Heart left ventricle (tissue), 13 donors: ENCODE measurements at regions not wholly inside any gene's neighbourhood (a gene's known extent, or its start where the extent isn't known, plus 50 kb on each side); places are given as distances from the start of the nearest gene placed in this dataset.

Experiments used
- CTCF ChIP-seq, 12 donors: fragments of 200-600 bp; sonication (generic) in 4 of 12; IDR thresholded peaks; one replicate each; pipeline versions ENCODE4 v1.5.0 to v1.8.0; 2018 to 2022; ENCODE audit warnings: antibody characterized with exemption in 12 of 12, mild to moderate bottlenecking in 5 of 12
- POLR2A ChIP-seq, 2 donors: fragments of 450-650 bp; IDR thresholded peaks; one replicate each; pipeline ENCODE4 v1.6.1; 2017; ENCODE audit warnings: antibody characterized with exemption in 2 of 2, mild to moderate bottlenecking in 2 of 2, moderate library complexity in 2 of 2
- donor health status: ischemic (EF 13 %, LVEDD 7.1; RV severe dilation, severe dysfunction).
- donor health status: DM: no; HTN: yes; CAD: no.
- donor health status: DM: no; HTN: no; CAD: no.
- donor health status: ischemic (EF 25% LVEDD 6.9; RV normal size, moderate dysfunction).
- donor health status: ischemic (EF 25% LVEDD 5.7; RV mildly dilated, moderate dysfunction).
- donor health status: ischemic (EF 35%, LVEDD 5.7; RV mildly dilated, moderate dysfunction).
- donor health status: nonischemic (EF 11% LVEDD 7.7; RV severe dilation, severe dysfunction).
- donor health status: DM: yes; HTN: yes; CAD: no.
- donor health status: PGD.
- donor health status: ischemic (EF 29% LVEDD 5.4; RV normal size, mild dysfunction).
- donor health status: nonischemic (EF 23%, LVEDD 6.1; RV moderate dilation, normal function).

- TF ChIP-seq CTCF (IDR thresholded peaks at IDR 0.05) = no peak
- TF ChIP-seq POLR2A (IDR thresholded peaks at IDR 0.05) = no peak
Measured at GRCh38 chr2:139876964-139877363, 1096.8 kb upstream of the NXPH2 start.
